HAP-1 (cell line): ENCODE measurements at regions not wholly inside any gene's neighbourhood (a gene's known extent, or its start where the extent isn't known, plus 50 kb on each side); places are given as distances from the start of the nearest gene placed in this dataset.

ENCODE experiments used
- DNase-seq, 2 experiments: peaks; one replicate each; pipeline ENCODE4 v3.0.0-alpha.2; 2016 to 2020; ENCODE audit warnings: low spot score in 2 of 2
- H3K27me3 ChIP-seq: fragments of 250-450 bp; sonication (Bioruptor Pico); 2 replicates; pipeline ENCODE4 v1.5.1; 2020; ENCODE audit warnings: low read depth, mild to moderate bottlenecking, moderate library complexity
- H3K36me3 ChIP-seq: fragments of 250-450 bp; sonication (Bioruptor Pico); replicated peaks from 2 replicates; pipeline ENCODE4 v1.5.1; 2020; ENCODE audit warnings: mild to moderate bottlenecking
- H3K4me1 ChIP-seq: fragments of 250-450 bp; sonication (Bioruptor Pico); 2 replicates; pipeline ENCODE4 v1.5.1; 2020; ENCODE audit warnings: mild to moderate bottlenecking
- H3K4me3 ChIP-seq: fragments of 250-450 bp; sonication (Bioruptor Pico); 2 replicates; pipeline ENCODE4 v1.5.1; 2020; ENCODE audit warnings: mild to moderate bottlenecking, moderate library complexity
- H3K9me3 ChIP-seq: fragments of 250-450 bp; sonication (Bioruptor Pico); 2 replicates; pipeline ENCODE4 v1.5.1; 2020; ENCODE audit warnings: mild to moderate bottlenecking, moderate library complexity
- in situ Hi-C: fragments of 300-500 bp; cut with MboI; formaldehyde crosslinking; loops from 3 replicates; pipeline ENCODE4 v1.14.3; 2020; ENCODE audit warnings: low sequenced_read_pairs, inconsistent platforms, mixed read lengths

- DNase-seq: no peak
- H3K4me1 ChIP-seq: no peaks in the 10 kb centered on the region
Observed at GRCh38 chr21:20942523-20942922, 55.7 kb upstream of the NCAM2 start.

DNA sequence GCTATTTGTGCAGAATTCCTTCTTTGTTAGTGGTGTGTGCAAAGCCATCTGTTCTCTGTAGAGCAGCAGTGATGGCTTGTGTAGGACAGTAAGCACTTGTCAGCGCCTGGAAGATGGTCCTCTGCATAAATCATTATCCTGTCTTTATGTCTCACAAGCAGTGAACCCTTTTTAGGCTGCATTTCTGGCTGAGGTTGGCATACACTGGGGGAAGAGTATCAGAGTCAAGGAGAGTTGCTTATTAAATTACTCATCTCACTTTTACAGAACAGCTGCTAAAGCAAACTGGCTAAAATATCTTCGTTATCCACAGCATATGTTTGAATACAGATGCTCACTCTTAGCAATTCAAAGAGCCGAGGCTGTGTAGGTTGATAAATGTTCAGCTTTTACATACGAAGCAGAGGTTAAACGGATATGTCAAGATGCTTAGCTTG is 54.6 kb upstream of the NCAM2 start:
- no peak for DNase-seq
- H3K4me3 ChIP-seq: no peak overlapping the region
- H3K4me1 ChIP-seq: no peaks in the 10 kb centered on the region
- no peaks in the 10 kb centered on the region for H3K27me3 ChIP-seq
- no peaks in the 10 kb centered on the region for H3K36me3 ChIP-seq
- in situ Hi-C loops: no loop called here
- no peaks in the 10 kb centered on the region for H3K9me3 ChIP-seq

More at GRCh38 chr21:20942523-20942922, 55.7 kb upstream of the NCAM2 start:
- Histone ChIP-seq H3K36me3 (no peaks in the 10 kb centered on the region), H3K27me3 (no peaks in the 10 kb centered on the region), H3K9me3 (no peaks in the 10 kb centered on the region), H3K4me3 (no peak overlapping the region)
- in situ Hi-C loops: no loop called here

GRCh38 chr21:20944139-20944538 is 54.1 kb upstream of the NCAM2 start:
- no peaks in the 10 kb centered on the region for H3K36me3 ChIP-seq
- no peaks in the 10 kb centered on the region for H3K27me3 ChIP-seq
- no peaks in the 10 kb centered on the region for H3K9me3 ChIP-seq
- no peaks in the 10 kb centered on the region for H3K4me1 ChIP-seq
- H3K4me3 ChIP-seq: no peak overlapping the region
- DNase-seq: no peak
- in situ Hi-C loops: no loop called here

DNA sequence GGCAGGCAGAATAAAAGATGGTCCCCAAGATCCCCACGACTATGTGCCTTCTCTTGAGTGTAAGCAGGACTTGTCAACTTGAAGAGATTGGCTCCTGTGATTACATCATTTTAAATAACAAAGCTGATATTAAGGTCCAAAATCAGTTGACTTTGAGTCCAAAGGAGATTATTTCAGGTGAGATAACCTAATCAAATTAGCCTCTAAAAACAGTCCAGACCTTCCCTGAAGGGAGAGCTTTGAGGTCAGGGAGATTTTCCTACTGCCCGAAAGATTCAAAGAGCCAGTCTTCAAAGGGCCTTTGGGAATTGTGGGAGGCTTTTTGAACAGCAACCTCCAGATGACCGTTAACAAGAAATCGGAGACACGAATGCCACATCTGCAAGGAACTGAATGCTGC is 51.5 kb upstream of the NCAM2 start:
- in situ Hi-C loops: no loop called here
- Histone ChIP-seq H3K4me3 (no peak overlapping the region), H3K36me3 (no peaks in the 10 kb centered on the region), H3K4me1 (no peaks in the 10 kb centered on the region), H3K9me3 (no peaks in the 10 kb centered on the region), H3K27me3 (no peaks in the 10 kb centered on the region)
- DNase-seq: no peak
